Neural progenitor cell (in vitro differentiated cells): ENCODE measurements at regions not wholly inside any gene's neighbourhood (a gene's known extent, or its start where the extent isn't known, plus 50 kb on each side); places are given as distances from the start of the nearest gene placed in this dataset.

ENCODE experiments used
- EZH2 ChIP-seq: fragments of 200-600 bp; sonication (generic); IDR thresholded peaks from 2 replicates; pipeline ENCODE4 v1.6.1; 2017; ENCODE audit warnings: antibody characterized with exemption, mild to moderate bottlenecking, moderate library complexity
- TF ChIP-seq, protein P1 (sequence below): fragments of 200-600 bp; sonication (generic); IDR thresholded peaks from 2 replicates; pipeline ENCODE4 v1.5.1; 2017; ENCODE audit warnings: antibody characterized with exemption, mild to moderate bottlenecking

DNA sequence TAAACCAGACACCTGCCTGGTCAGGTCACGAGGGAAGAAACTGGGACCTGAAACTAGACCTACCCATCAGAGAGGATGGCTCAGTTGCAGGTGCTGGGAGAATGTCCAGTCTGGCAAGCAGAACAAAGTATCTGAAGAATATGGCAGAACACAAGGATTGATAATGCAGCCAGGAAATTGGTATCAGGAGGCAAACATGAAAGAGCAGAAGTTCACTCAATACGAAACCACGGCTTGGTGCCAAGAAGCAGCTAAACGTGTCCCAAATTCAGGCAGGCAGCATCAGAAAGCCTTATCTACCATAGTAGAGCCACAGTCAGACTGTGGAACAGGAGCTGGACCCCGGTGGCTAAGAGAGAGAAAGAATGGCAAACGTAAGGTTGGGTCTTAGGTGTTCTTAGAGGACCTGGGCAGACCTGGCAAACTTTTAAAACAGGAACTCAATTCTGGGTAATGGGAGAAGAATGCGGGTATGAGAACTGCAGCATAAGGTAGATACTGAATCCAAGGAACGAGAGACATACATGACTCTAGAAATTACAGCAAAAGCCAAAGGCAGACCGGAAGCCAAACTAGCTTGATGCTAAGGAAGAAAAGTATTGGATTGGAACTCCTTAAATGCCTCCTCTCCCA, 169.0 kb upstream of the NECTIN3 start:
- TF ChIP-seq, protein P1, sequence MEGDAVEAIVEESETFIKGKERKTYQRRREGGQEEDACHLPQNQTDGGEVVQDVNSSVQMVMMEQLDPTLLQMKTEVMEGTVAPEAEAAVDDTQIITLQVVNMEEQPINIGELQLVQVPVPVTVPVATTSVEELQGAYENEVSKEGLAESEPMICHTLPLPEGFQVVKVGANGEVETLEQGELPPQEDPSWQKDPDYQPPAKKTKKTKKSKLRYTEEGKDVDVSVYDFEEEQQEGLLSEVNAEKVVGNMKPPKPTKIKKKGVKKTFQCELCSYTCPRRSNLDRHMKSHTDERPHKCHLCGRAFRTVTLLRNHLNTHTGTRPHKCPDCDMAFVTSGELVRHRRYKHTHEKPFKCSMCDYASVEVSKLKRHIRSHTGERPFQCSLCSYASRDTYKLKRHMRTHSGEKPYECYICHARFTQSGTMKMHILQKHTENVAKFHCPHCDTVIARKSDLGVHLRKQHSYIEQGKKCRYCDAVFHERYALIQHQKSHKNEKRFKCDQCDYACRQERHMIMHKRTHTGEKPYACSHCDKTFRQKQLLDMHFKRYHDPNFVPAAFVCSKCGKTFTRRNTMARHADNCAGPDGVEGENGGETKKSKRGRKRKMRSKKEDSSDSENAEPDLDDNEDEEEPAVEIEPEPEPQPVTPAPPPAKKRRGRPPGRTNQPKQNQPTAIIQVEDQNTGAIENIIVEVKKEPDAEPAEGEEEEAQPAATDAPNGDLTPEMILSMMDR: no peak
- no peak for TF ChIP-seq EZH2
